Mesenchymal stem cell (in vitro differentiated cells and primary cell): ENCODE measurements at regions not wholly inside any gene's neighbourhood (a gene's known extent, or its start where the extent isn't known, plus 50 kb on each side); places are given as distances from the start of the nearest gene placed in this dataset.
A peak's percentile ranks its signal among the peaks of the same experiment; 100 is the strongest.

Experiments
- DNase-seq: peaks from one replicate; pipeline ENCODE4 v3.0.0-alpha.2; 2013
- H2AFZ ChIP-seq: one replicate; pipeline ENCODE4 v1.6.1; 2013; ENCODE audit warnings: low read depth, mild to moderate bottlenecking, control low read depth, inconsistent platforms, low read length, moderate library complexity
- H2AK5ac ChIP-seq: 2 replicates; pipeline ENCODE4 v1.6.1; 2013; ENCODE audit warnings: low read length, moderate library complexity, mild to moderate bottlenecking, inconsistent platforms; ENCODE audit not compliant: severe bottlenecking
- H2BK120ac ChIP-seq: one replicate; pipeline ENCODE4 v1.6.1; 2013; ENCODE audit warnings: low read depth, mild to moderate bottlenecking, inconsistent platforms, low read length, moderate library complexity
- H2BK12ac ChIP-seq, 2 experiments: one replicate each; pipeline ENCODE4 v1.6.1; 2013; ENCODE audit warnings: inconsistent platforms in 2 of 2, low read length in 2 of 2, mild to moderate bottlenecking in 2 of 2, moderate library complexity in 2 of 2, control low read depth in 1 of 2
- H2BK15ac ChIP-seq: one replicate; pipeline ENCODE4 v1.6.1; 2013; ENCODE audit warnings: mild to moderate bottlenecking, low read depth, inconsistent platforms; ENCODE audit not compliant: poor library complexity, severe bottlenecking
- H2BK5ac ChIP-seq: 2 replicates; pipeline ENCODE4 v1.6.1; 2013; ENCODE audit warnings: low read depth, mild to moderate bottlenecking, low read length, control low read depth, inconsistent platforms; ENCODE audit not compliant: poor library complexity, severe bottlenecking
- H3K14ac ChIP-seq, 2 experiments: one replicate each; pipeline ENCODE4 v1.6.1; 2013; ENCODE audit warnings: inconsistent platforms in 2 of 2, low read length in 2 of 2, control low read depth in 1 of 2, mild to moderate bottlenecking in 1 of 2, moderate library complexity in 1 of 2
- H3K18ac ChIP-seq, 2 experiments: one replicate each; pipeline ENCODE4 v1.6.1; 2013; ENCODE audit warnings: inconsistent platforms in 2 of 2, low read length in 2 of 2, control low read depth in 1 of 2, low read depth in 1 of 2, mild to moderate bottlenecking in 1 of 2
- H3K23ac ChIP-seq, 2 experiments: one replicate each; pipeline ENCODE4 v1.6.1; 2013; ENCODE audit warnings: inconsistent platforms in 2 of 2, low read length in 2 of 2, mild to moderate bottlenecking in 2 of 2, moderate library complexity in 2 of 2, control low read depth in 1 of 2
- H3K27ac ChIP-seq: 2 replicates; pipeline ENCODE4 v1.5.1; 2013; ENCODE audit warnings: mild to moderate bottlenecking, moderate library complexity, low read length, control low read depth, inconsistent platforms; ENCODE audit not compliant: poor library complexity, severe bottlenecking
- H3K27me3 ChIP-seq, 2 experiments: 2 replicates each; pipeline versions ENCODE4 v1.6.1 to v1.7.0; 2013; ENCODE audit warnings: low read length in 2 of 2, mild to moderate bottlenecking in 2 of 2, moderate library complexity in 2 of 2, control low read depth in 1 of 2, inconsistent platforms in 1 of 2; ENCODE audit not compliant: control insufficient read depth in 1 of 2, insufficient read depth in 1 of 2
- H3K36me3 ChIP-seq, 2 experiments: 2 replicates each; pipeline versions ENCODE4 v1.6.1 to v1.7.0; 2013; ENCODE audit warnings: low read length in 2 of 2, control low read depth in 1 of 2, inconsistent platforms in 1 of 2, low read depth in 1 of 2, mild to moderate bottlenecking in 1 of 2; ENCODE audit not compliant: insufficient read depth in 2 of 2, control insufficient read depth in 1 of 2
- H3K4ac ChIP-seq, 2 experiments: one replicate each; pipeline ENCODE4 v1.6.1; 2013; ENCODE audit warnings: inconsistent platforms in 2 of 2, low read length in 2 of 2, mild to moderate bottlenecking in 2 of 2, moderate library complexity in 2 of 2, control low read depth in 1 of 2, low read depth in 1 of 2
- H3K4me1 ChIP-seq: 2 replicates; pipeline ENCODE4 v1.6.1; 2013; ENCODE audit warnings: low read depth, low read length, control low read depth; ENCODE audit not compliant: control insufficient read depth, insufficient read depth
- H3K4me2 ChIP-seq: 2 replicates; pipeline ENCODE4 v1.6.1; 2013; ENCODE audit warnings: low read length, mild to moderate bottlenecking, inconsistent platforms; ENCODE audit not compliant: poor library complexity, severe bottlenecking
- H3K4me3 ChIP-seq, 2 experiments: 2 replicates each; pipeline versions ENCODE4 v1.5.1 to v1.7.0; 2013; ENCODE audit warnings: low read length in 2 of 2, mild to moderate bottlenecking in 2 of 2, control low read depth in 1 of 2, low read depth in 1 of 2; ENCODE audit not compliant: insufficient read depth in 1 of 2
- H3K79me1 ChIP-seq: replicated peaks from 2 replicates; pipeline ENCODE4 v1.6.1; 2013; ENCODE audit warnings: mild to moderate bottlenecking, control low read depth, low read length, inconsistent platforms; ENCODE audit not compliant: poor library complexity, severe bottlenecking
- H3K9ac ChIP-seq: 2 replicates; pipeline ENCODE4 v1.7.0; 2013; ENCODE audit warnings: mild to moderate bottlenecking, low read length, moderate library complexity
- H3K9me3 ChIP-seq: 2 replicates; pipeline ENCODE4 v1.7.0; 2013; ENCODE audit warnings: mild to moderate bottlenecking, low read length; ENCODE audit not compliant: control insufficient read depth
- H4K8ac ChIP-seq: one replicate; pipeline ENCODE4 v1.6.1; 2013; ENCODE audit warnings: inconsistent platforms, mild to moderate bottlenecking, low read length, moderate library complexity
- H4K91ac ChIP-seq: one replicate; pipeline ENCODE4 v1.6.1; 2013; ENCODE audit warnings: mild to moderate bottlenecking, low read length, inconsistent platforms
- WGBS: methylation state at CpG from one replicate; pipeline ENCODE4 v1.1.7; 2013; ENCODE audit warnings: mixed read lengths; 5-methylcytosine and 5-hydroxymethylcytosine counted together

- no peak overlapping the region for H2BK15ac ChIP-seq
- H2BK12ac ChIP-seq = no peak overlapping the region
- no peak overlapping the region for H2AK5ac ChIP-seq
- H3K36me3 ChIP-seq = no peaks in the 10 kb centered on the region
- H3K18ac ChIP-seq = no peak overlapping the region
- H4K91ac ChIP-seq = no peak overlapping the region
- peaks cover 0 to 43% of the 10 kb centered on the region in 2 experiments for H3K27me3 ChIP-seq
- no peak for DNase-seq
- no peak overlapping the region for H3K23ac ChIP-seq
- H3K4me3 ChIP-seq = no peak overlapping the region
- H3K79me1 ChIP-seq = no peaks in the 10 kb centered on the region
- 96% methylated on average over 6 of the region's 6 CpGs for WGBS
- no peaks in the 10 kb centered on the region for H3K4me1 ChIP-seq
- H2AFZ ChIP-seq = no peak overlapping the region
- no peak overlapping the region for H3K4me2 ChIP-seq
- H3K9me3 ChIP-seq = no peaks in the 10 kb centered on the region
- no peak overlapping the region for H3K4ac ChIP-seq
- H2BK5ac ChIP-seq = no peak overlapping the region
- H2BK120ac ChIP-seq = no peak overlapping the region
- no peak overlapping the region for H3K27ac ChIP-seq
- no peak overlapping the region for H3K9ac ChIP-seq
- H4K8ac ChIP-seq = no peak overlapping the region
- H3K14ac ChIP-seq = no peak overlapping the region
These were observed 51.3 kb upstream of the EGFL6 start for GRCh38 chrX:13518126-13518525.

GRCh38 chrX:13515211-13515930 lies 54.0 kb upstream of the EGFL6 start:
- Histone ChIP-seq H3K18ac (no peak overlapping the region), H3K79me1 (no peaks in the 10 kb centered on the region), H2BK5ac (no peak overlapping the region), H3K4ac (no peak overlapping the region), H2AK5ac (no peak overlapping the region), H2AFZ (no peak overlapping the region), H3K27me3 (peaks cover 0 to 51% of the 10 kb centered on the region in 2 experiments), H3K27ac (no peak overlapping the region), H3K9me3 (no peaks in the 10 kb centered on the region), H3K36me3 (no peaks in the 10 kb centered on the region), H3K9ac (no peak overlapping the region), H3K14ac (no peak overlapping the region), H3K4me1 (no peaks in the 10 kb centered on the region), H4K8ac (no peak overlapping the region), H3K4me2 (no peak overlapping the region), H2BK15ac (no peak overlapping the region), H2BK12ac (no peak overlapping the region), H3K23ac (no peak overlapping the region), H2BK120ac (no peak overlapping the region), H4K91ac (no peak overlapping the region), H3K4me3 (no peak overlapping the region)
- 80% methylated on average over 2 of the region's 3 CpGs for WGBS
- no peak for DNase-seq

GRCh38 chrX:13511944-13512330 lies 57.5 kb upstream of the EGFL6 start:
- Histone ChIP-seq H2BK15ac (no peak overlapping the region), H3K4ac (no peak overlapping the region), H3K23ac (no peak overlapping the region), H3K9ac (no peak overlapping the region), H3K4me3 (no peak overlapping the region), H3K27ac (no peak overlapping the region), H3K36me3 (no peaks in the 10 kb centered on the region), H3K18ac (no peak overlapping the region), H2BK12ac (no peak overlapping the region), H2BK120ac (no peak overlapping the region), H3K79me1 (no peaks in the 10 kb centered on the region), H3K4me1 (no peaks in the 10 kb centered on the region), H2AFZ (no peak overlapping the region), H2AK5ac (no peak overlapping the region), H3K14ac (no peak overlapping the region), H4K8ac (no peak overlapping the region), H4K91ac (no peak overlapping the region), H3K9me3 (no peaks in the 10 kb centered on the region), H3K4me2 (no peak overlapping the region), H3K27me3 (peaks cover 0 to 56% of the 10 kb centered on the region in 2 experiments), H2BK5ac (no peak overlapping the region)
- 65% methylated on average over 2 of the region's 2 CpGs for WGBS
- DNase-seq = peak; percentile 18

- no peak overlapping the region for H2BK15ac ChIP-seq
- no peak overlapping the region for H3K14ac ChIP-seq
- H3K79me1 ChIP-seq = no peaks in the 10 kb centered on the region
- no peak overlapping the region for H4K8ac ChIP-seq
- H2BK5ac ChIP-seq = no peak overlapping the region
- H3K23ac ChIP-seq = no peak overlapping the region
- no peak overlapping the region for H3K18ac ChIP-seq
- H2AFZ ChIP-seq = no peak overlapping the region
- no peak overlapping the region for H2AK5ac ChIP-seq
- no peak overlapping the region for H3K9ac ChIP-seq
- no peak for DNase-seq
- H3K36me3 ChIP-seq = no peaks in the 10 kb centered on the region
- no peak overlapping the region for H3K4me3 ChIP-seq
- no peak overlapping the region for H2BK120ac ChIP-seq
- 71% methylated on average over 1 of the region's 1 CpG for WGBS
- no peak overlapping the region for H3K4me2 ChIP-seq
- no peak overlapping the region for H4K91ac ChIP-seq
- H3K9me3 ChIP-seq = no peaks in the 10 kb centered on the region
- H3K27ac ChIP-seq = no peak overlapping the region
- no peak overlapping the region for H3K4ac ChIP-seq
- H3K4me1 ChIP-seq = no peaks in the 10 kb centered on the region
- H3K27me3 ChIP-seq = peaks cover 0 to 54% of the 10 kb centered on the region in 2 experiments
- no peak overlapping the region for H2BK12ac ChIP-seq
These were observed 58.0 kb upstream of the EGFL6 start for GRCh38 chrX:13511241-13511943.
